PFSK-1 (cell line): ENCODE measurements at regions not wholly inside any gene's neighbourhood (a gene's known extent, or its start where the extent isn't known, plus 50 kb on each side); places are given as distances from the start of the nearest gene placed in this dataset.

Source experiments
- FOXP2 ChIP-seq: optimal IDR thresholded peaks from 2 replicates; pipeline ENCODE3; 2011; ENCODE audit warnings: borderline replicate concordance, control low read depth, inconsistent platforms; ENCODE audit not compliant: insufficient read depth; ENCODE audit errors: extremely low read length, extremely low read depth
- POLR2AphosphoS5 ChIP-seq: IDR thresholded peaks from 2 replicates; pipeline ENCODE4 v1.6.1; 2012; ENCODE audit warnings: low read depth, mild to moderate bottlenecking, control low read depth, low read length, moderate library complexity
- SIN3A ChIP-seq: IDR thresholded peaks from 2 replicates; pipeline ENCODE4 v1.6.1; 2012; ENCODE audit warnings: mild to moderate bottlenecking, low read length, moderate library complexity, borderline replicate concordance; ENCODE audit not compliant: insufficient read depth
- TAF1 ChIP-seq: IDR thresholded peaks from 2 replicates; pipeline ENCODE4 v1.6.1; 2012; ENCODE audit warnings: low read length, control low read depth, borderline replicate concordance; ENCODE audit not compliant: insufficient read depth
- TF ChIP-seq, protein P1 (sequence below), 2 experiments: IDR thresholded peaks; 2 replicates each; pipeline versions ENCODE4 v1.6.1 to v1.8.0; 2011 to 2012; ENCODE audit warnings: low read depth in 2 of 2, low read length in 2 of 2, control low read depth in 1 of 2, inconsistent platforms in 1 of 2, mild to moderate bottlenecking in 1 of 2, moderate library complexity in 1 of 2; ENCODE audit not compliant: insufficient read depth in 1 of 2

DNA sequence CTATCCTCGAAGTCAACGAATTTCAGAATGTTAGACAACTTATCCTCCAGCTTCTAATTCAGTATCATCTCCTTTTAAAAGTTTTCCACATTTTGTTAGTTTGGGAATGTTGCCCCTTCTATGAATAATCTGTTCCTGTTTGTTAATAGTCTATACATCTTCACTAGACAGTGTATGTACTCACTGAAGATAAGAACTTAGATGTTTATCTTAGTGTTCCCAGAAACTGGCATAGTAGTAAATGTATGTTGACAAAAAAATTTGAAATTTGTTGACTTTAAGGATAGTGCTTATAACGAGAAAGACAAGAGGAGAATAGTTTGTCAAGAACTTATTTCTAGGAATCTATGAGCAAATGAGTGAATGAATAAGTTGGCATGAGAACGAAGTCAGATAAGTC, 162.0 kb upstream of the GULP1 start:
- TF ChIP-seq, protein P1, sequence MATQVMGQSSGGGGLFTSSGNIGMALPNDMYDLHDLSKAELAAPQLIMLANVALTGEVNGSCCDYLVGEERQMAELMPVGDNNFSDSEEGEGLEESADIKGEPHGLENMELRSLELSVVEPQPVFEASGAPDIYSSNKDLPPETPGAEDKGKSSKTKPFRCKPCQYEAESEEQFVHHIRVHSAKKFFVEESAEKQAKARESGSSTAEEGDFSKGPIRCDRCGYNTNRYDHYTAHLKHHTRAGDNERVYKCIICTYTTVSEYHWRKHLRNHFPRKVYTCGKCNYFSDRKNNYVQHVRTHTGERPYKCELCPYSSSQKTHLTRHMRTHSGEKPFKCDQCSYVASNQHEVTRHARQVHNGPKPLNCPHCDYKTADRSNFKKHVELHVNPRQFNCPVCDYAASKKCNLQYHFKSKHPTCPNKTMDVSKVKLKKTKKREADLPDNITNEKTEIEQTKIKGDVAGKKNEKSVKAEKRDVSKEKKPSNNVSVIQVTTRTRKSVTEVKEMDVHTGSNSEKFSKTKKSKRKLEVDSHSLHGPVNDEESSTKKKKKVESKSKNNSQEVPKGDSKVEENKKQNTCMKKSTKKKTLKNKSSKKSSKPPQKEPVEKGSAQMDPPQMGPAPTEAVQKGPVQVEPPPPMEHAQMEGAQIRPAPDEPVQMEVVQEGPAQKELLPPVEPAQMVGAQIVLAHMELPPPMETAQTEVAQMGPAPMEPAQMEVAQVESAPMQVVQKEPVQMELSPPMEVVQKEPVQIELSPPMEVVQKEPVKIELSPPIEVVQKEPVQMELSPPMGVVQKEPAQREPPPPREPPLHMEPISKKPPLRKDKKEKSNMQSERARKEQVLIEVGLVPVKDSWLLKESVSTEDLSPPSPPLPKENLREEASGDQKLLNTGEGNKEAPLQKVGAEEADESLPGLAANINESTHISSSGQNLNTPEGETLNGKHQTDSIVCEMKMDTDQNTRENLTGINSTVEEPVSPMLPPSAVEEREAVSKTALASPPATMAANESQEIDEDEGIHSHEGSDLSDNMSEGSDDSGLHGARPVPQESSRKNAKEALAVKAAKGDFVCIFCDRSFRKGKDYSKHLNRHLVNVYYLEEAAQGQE (IDR thresholded peaks at IDR 0.05; ENCODE audit: insufficient read depth in 1 of 2, low read depth in 2 of 2, low read length in 2 of 2): no peak
- TF ChIP-seq FOXP2: no peak
- TF ChIP-seq SIN3A: no peak
- no peak for TF ChIP-seq TAF1
- TF ChIP-seq POLR2AphosphoS5: no peak

DNA sequence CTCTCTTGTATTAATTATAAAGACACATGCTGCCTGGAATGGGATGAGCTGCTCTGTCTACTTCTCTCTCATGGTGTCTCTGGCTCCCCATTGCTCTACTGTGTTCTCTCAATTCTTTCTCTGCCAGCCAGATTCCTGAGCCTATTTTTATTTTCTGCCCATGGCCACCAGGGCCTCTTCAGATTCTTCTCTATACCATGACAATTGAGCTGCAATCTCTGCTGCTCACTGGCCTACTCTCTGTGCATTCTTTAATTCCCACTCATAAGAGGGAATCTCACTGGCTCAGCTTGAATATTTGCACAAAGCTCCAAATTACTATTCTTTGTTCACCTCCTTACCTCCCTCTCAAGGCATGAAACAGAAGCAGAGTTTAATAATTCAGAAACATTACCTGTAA, 161.4 kb upstream of the GULP1 start:
- TF ChIP-seq TAF1: no peak
- TF ChIP-seq, protein P1 (IDR thresholded peaks at IDR 0.05; ENCODE audit: insufficient read depth in 1 of 2, low read depth in 2 of 2, low read length in 2 of 2): no peak
- TF ChIP-seq FOXP2: no peak
- no peak for TF ChIP-seq SIN3A
- no peak for TF ChIP-seq POLR2AphosphoS5

DNA sequence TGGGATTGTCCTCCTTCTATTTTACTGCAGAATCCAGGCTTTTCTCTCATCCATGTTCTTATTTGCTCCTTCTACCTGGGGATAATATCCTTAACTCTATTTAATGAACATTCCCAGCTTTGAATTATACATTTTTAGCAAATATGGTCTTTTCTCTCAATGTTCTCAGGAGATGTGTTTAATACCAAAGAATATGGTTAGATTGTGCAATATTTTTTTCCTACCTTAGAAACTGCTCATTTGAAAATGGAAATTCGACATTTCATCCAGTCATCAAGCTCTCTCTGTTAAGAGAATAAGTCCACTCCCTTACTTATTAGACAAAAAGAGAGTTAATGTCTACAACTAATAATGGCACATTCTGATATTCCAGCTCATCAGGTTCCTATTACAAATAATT, 160.4 kb upstream of the GULP1 start:
- TF ChIP-seq TAF1 (no peak), SIN3A (no peak), FOXP2 (no peak), POLR2AphosphoS5 (no peak)
- TF ChIP-seq, protein P1 (IDR thresholded peaks at IDR 0.05; ENCODE audit: insufficient read depth in 1 of 2, low read depth in 2 of 2, low read length in 2 of 2): no peak

DNA sequence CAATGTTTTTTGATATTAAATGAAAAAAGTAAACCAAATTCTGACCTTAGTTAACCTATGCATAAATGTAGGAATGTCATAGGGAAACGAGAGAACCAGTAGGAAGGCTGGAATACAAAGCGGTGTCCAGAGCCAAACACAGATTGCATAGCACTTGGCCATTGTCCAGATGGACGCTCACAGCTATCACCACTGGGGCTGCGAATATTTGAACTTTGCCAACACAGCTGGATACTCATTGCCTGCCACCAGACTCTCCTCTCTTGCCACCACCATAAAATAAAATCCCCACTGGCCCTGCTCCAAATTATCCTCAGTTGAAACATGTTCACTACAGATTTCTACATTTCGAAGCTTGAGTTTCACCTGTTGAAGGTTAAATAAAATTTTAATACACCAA, 159.3 kb upstream of the GULP1 start:
- TF ChIP-seq TAF1 (no peak), SIN3A (no peak), POLR2AphosphoS5 (no peak), FOXP2 (no peak)
- TF ChIP-seq, protein P1 (IDR thresholded peaks at IDR 0.05; ENCODE audit: insufficient read depth in 1 of 2, low read depth in 2 of 2, low read length in 2 of 2): no peak

DNA sequence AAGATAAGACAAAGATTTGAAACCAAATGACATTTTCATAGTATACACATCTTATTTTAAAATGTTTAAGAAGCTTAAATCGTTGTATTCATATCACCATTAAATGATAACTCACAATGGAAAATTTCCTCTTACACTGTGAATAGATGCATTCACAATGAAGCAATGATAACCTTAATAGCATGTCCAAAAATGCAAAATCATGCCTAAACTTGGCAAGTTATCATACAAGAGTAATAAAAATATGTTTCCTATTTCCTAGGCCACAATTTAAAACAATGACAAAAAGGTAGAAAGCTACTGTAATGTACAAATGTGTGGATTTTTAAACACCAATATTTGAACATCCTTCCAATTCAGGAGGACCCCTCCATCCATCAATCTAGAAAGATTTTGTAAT, 157.4 kb upstream of the GULP1 start:
- TF ChIP-seq, protein P1 (IDR thresholded peaks at IDR 0.05; ENCODE audit: insufficient read depth in 1 of 2, low read depth in 2 of 2, low read length in 2 of 2): no peak
- TF ChIP-seq FOXP2: no peak
- no peak for TF ChIP-seq SIN3A
- TF ChIP-seq POLR2AphosphoS5: no peak
- TF ChIP-seq TAF1: no peak
